ENCODE measurements at regions not wholly inside any gene's neighbourhood (a gene's known extent, or its start where the extent isn't known, plus 50 kb on each side); places are given as distances from the start of the nearest gene placed in this dataset.
"Not testable (repeated sequence)": the region's sequence is repeated elsewhere in the genome, so short reads cannot be mapped to it uniquely, and the experiment has no call there.

DNA sequence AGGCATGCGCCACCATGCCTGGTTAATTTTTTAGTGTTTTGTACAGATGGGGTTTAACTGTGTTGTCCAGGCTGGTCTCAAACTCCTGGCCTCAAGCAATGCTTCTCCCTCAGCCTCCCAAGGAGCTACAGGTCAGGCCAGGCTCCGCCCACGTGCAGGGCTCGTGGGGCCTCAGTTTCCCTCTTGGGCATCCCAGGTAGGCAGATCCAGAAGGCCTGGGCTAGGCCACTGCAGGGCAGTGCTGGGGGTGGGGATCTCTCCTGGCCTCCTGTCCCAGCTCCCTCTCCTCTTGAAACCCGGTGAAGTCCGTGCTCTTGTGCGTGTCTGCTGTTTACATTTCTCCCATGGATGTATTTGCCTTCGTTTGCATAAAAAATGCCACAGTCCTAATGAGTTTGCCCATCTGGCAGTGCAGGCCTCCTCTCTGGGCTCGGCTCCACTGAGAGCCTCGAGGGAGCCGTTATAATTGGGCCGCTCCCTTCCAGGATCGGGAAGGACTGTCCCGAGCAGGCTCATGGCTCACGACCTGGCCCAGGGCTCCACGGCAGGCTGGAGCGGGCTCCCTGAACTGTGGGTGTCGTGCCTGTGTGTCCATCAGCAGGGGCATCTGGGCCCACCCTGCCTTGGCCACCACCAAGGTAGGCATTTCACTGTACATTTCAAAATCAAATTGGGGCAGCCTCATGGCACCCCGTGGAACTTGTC lies 52.6 kb upstream of the RUFY1 start:
- no peak for DNase-seq

DNA sequence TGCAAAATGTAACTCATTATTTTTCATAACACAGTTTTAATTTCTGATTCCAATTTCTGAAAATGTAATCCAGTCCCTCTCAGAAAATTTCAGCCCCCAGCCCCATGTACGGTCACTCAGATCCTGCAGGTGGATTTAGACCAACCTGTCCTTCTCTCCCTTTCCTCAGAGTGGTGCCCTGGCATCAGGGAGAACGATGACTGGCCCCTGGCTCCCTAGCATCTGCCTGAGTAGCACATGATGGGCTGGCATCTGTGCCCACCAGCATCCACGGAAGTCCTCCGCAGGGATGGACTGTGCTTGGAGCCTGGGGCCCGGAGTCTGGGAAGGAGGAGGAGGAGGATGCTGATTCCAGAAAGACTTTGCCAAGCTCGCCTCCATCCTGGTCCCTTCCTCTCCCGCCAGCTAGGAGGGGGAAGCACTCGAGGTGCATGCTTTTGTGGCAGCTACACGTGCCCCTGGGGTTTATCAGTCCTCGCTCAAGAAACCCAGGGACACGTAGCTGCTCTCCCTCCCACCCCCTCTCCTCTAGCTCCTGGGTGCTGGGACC lies 54.4 kb upstream of the RUFY1 start:
- DNase-seq, result no peak

DNA sequence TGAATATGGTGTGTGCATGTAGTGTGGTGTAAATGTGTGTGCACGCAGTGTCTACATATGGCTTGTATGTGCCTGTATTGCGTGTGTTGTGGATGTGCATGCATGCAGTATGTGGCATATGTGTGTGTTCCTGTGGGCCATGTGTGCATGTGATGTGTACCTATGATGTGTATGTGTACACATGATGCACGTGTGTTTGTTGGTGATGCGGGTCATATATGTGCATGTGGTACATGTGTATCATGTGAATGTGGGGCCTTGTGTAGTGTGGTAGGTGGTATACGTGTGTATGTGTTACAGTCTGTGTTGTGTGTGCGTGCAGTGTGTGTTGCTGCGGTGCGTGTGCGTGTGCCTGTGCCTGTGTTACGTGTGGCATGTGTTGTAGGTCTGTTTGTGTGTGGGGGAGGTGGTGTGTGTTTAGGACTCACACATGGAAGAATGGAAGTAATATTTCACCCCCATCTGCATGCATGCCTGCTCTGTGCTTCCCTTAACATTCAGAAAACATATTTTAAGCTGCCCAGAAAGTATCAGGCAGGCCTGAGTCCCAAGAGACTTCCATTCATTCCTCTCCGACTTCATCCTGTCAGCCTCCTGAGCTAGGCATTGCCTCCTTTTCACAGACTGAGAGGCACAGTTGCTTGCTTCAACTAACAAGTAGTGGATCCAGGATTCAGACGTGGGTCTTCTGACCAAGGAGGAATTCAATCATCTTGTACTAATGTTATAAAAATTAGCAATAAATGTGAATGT lies 55.4 kb upstream of the RUFY1 start:
- no peak for DNase-seq

DNA sequence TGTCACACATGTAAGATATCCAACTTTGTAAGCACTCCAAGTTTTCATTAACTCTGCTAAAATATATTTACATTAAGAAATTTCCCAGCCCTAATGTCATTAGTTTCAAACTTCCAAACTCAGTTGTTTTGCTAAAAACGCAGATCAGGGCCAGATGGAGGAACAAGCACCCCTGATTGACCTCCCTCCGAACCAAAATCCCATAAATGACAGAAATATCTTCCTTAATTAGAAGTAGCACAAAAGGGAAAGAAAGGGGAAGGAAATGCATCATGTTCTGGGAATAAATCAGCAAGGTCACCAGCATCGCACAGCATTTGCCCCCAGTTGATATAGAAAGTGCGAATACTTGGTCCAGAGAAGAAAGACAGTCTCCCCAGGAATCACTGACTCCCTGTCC lies 61.4 kb upstream of the RUFY1 start:
- DNase-seq, result no peak

DNA sequence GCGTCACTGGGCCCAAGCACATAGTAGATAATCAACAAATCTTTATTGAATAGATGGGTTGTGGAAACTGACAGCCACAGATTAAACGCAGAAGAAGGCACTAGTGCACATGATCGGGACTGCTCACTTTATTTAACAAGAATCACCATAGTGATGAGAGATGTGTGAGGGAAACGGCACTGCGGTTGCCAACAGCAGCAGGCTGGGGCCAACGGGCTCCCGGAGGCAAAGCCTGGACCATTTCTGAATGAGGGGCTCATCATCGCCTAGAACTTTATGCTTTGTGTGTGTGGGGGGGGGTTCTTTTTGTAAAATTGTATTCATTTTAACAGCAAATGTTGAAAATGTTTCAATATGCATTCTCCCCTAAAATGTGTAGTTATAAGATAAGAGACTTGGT lies 61.9 kb upstream of the RUFY1 start:
- no peak for DNase-seq

DNA sequence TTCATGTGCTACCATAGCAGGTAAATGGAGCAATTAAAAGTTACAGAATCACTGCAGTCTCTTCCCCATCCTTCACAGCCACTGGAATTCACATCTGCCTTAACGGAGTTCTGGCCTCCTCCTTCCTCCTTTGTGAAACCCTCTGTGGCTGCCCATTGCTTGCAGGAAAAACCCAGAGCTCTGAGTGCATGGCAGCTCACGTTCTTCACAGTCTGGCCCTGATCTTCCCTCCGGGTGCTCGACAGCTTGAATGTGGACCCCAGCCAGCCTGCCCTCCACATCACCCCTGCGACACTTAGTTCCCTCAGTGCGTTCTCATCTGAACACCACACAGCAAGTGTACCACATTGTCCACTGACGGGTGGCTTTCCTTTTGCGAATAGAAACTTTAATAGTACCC lies 63.2 kb upstream of the RUFY1 start:
- DNase-seq, result no peak

DNA sequence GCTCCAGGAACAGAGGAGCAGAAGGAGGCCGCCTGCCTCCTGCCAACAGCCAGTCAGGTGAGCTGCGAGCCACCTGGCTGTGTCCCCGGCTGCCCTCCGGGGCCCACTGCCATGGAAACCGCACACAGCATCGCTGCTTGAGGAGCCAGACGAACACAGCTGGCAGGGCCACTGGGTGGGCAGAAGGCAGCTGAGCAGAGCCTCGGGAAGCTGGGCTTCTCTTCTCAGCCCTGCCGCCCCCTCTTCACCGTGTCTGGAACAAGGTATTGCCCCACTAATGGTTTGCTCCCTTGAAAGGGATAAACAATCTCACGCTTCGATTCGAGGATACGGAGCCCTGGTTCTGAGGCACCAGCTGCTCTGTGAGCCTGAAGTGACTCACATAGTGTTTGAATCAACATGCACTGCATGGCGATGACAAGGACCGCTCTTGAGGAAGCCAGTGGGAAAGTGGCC lies 63.7 kb upstream of the RUFY1 start:
- DNase-seq, result no peak

DNA sequence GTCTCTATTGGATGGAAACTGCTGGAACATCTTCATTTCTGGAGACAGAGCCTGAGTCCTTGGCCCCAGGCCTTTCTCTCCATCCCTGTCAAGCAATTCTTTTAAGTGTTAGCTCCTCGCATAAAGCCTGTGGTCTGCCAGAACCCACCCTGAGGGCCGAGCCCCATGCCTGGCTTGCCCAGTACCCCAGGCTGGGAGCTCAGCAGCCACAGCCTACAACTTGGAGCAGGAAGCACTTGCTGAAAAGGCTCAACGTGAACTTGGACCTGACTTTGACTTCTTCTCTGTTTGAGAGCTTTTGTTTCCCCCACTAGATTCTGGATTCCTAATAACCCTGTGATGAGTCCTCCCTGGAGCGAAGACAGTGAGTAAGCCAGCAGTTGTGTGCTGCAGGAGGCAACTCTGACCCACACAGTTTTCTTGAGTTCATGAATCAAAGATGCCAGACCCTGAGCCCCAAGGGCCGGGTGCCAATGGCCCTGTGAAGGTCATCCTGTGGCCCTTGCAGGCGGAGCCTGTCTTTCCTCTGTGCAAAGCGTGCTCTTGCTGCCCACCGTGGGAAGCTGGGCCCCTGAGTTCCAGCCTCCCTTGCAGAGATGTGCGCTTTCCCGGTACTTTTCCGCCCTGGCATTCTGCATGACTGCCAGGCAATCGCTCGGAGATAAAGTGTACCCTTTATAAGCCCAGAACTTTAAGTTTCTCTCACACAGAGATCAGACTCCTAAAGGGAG lies 64.3 kb upstream of the RUFY1 start:
- DNase-seq, result no peak

DNA sequence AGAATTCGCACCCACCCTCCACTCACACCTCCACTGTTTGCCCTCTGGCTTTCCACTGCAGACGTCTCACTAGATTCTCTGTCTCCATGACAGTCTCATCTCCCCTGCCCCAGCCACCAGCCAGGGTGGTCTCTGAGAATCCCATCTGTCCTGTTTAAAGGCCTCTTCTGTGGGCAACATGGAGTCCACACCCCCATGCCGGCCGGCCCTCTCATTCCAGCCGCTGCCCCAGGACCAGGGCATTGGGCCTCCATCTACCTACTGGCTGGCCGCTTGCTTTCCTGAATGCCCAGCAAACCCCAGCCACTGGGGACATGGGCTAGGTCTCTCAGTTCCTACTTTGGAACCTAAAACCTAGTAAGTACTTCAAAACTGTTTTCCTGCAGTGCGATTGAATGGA lies 65.6 kb upstream of the RUFY1 start:
- DNase-seq, result no peak

DNA sequence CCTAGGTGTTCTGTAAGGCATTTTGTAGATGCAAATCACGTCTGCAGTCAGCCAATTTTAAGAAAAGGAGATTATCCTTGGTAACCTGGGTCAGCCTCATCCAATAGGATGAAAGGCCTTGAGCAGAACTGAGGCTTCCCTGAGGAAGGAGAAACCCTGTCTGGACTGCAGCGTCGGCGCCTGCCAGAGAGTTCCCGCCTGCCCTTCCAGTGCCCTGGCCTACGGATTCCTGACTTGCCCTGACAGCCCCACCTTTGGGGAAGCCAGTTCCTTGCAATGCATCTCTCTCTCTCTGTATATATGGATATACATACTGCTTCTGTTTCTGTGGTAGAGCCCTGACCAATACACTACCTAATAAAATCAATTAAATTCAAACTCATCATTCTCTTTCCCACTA lies 66.2 kb upstream of the RUFY1 start:
- no peak for DNase-seq

DNA sequence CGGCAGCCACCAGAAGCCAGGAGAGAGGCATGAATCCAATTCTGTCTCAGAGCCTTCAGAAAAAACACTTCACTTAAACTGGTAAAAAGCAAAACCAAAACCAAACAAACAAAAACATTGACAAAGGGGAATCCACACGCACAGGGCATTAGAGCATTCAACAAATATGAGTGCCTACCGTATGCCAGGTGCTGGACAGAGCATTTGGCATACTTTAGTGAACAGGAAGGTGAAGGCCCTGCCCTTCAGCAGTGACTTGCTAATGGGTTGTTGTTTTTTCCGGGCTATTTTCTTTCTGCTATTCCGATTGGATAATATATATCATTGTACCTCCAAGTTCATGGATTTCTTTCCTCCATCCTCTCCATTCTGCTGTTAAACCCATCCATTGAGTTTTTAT lies 71.7 kb upstream of the RUFY1 start:
- no peak for DNase-seq

DNA sequence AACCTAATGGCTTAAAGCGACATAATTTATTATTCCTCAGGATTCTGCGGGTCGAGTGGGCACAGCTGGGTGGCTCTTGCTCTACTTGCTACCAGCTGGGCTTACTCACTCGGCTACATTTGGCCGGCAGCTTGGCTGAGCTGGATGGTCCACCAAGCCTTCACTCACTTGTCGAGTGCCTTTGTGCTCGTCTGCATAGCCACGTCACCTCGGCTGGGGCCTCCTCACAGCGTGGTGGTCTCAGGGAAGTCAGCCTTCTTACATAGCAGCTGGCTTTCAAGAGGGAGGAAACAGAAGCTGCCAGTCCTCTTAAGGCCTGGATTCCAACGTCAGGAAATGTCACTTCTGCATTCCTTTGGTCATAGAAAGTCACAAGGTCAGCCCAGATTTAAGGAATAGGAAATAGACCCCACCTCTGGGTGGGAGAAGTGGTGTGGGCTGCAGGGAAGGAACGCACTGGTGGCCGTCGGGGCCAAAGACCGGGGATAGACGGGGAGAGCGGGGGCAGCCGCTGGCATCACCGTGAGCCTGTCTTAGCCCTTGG lies 75.1 kb upstream of the RUFY1 start:
- DNase-seq, result no peak

DNA sequence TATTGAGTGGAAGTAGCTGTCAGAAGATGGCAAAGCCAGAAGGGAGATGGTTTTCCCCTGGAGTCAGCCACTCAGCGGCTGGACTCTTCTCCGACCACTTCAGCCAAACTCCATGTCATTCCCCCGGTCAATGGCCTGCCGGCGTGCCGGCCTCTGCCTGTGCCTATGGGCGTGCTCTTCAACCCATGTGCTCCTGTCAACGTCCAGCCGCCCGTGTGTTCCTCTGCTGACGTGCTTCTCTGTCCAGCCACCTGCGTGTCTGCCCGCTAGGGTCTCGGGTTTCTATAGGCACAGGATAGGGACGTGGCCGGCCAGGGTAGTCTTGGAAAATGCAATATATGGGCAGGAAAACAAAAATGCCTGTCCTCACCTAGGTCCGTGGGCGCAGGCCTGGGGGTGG lies 77.7 kb upstream of the RUFY1 start:
- no peak for DNase-seq

DNA sequence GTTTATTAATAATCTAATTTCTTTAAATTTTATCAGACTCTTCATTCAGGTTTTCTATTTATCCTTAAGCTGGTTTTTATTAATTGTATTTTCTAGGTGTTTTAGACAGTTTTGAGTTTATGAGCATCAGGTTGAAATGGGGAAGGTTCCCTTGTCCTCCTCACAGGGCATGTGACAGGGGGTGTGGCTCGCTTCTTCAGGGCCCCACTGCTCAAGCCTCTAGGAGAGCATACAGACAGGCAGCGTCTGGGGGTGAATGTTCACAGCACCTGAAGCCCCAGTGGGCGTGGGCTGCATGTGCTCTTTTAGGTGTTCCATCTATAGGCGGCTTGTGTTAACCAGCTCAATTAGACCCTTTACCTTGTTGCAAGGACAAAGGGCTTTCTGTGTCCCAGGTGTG lies 78.2 kb upstream of the RUFY1 start:
- no peak for DNase-seq

DNA sequence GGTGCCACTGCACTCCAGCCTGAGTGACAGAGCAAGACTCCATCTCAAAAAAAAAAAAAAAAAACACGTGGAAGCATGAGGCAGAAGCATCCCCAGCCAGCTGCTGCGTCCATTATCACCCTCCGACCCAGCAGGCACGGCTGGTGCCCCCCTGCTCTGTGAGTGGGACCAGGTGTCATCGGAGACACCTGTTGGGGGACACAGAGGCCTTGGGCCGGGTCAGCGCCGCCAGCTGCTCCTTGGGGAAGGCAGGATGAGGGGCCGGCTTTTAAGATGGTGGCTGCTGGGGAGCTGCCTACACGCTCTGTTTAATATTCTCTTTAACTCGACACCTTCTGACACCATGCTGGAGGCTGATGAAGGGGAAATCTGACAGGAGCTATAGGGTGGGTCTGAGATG lies 80.2 kb upstream of the RUFY1 start:
- DNase-seq, result no peak

DNA sequence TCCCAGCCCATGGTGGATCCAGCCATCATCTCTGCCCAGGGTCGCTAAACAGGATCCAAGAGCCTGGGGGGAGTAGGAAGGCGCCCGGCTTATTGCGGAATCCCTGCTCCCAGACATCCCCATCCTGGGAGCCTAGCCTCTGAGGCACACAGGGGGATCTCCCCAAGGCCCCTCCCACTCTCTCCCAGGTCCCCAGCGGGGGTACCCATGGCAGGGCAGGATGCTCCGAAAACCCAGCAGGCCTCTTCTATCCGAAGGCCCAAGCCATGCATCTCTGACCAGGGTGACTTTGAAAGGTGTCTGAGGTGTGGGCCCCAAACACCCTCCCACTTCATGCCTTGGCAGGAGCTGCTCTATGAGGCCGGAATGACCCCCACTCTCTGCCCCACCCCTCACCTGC lies 81.7 kb upstream of the RUFY1 start:
- no peak for DNase-seq

DNA sequence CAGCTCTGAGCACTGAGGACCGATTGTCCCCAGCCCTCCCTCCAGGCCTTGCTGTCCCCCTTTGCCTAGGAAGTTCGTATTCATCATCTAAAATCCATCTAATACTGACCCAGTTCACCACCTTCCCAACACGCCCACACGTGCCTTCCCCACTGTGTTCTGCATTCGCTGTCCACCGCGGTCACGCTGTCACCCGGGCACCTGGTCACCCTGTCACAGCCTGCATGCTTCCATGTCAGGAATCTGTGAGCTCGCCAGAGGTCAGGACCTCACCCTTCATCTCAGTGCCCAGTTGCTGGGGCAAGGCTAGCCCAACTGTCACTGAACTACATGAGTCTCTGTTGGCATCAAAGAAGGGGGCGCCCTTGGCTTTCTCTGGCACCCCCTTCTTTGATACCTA lies 82.9 kb upstream of the RUFY1 start:
- no peak for DNase-seq

DNA sequence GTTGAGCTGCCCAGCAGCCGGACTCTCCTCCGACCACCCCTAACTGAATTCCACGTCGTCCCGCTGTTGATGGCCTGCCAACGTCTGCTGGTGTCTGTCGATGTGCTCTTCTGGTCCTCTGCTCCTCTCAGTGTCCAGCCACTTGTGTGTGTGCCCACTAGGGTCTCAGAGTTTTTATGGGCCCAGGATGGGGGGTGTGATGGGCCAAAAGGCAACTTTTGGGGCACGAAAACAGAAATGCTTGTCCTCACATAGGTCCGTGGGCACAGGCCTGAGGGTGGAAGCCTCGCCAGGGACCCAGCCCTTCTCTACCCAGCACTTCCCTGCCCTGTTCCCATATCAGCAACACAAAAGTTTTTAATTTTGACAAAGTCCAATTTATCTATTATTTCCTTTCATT lies 85.7 kb upstream of the RUFY1 start:
- DNase-seq, result no peak

DNA sequence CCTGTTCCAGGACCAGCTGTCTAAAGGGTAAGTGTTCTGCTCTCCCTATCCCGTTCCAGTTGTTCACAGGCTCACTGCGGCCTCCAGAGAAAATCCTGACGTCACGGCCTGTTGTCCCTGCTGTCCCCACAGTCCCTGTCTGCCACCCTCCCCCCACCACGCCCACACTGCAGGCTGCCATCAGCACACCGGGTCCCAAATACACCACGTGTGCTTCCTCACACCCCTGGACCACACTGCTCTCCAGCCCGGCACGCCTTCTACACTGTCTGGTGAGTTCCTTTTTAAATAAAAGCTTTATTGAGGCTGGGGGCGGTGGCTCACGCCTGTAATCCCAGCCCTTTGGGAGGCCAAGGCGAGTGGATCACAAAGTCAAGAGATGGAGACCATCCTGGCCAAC lies 88.3 kb upstream of the RUFY1 start:
- no peak for DNase-seq

DNA sequence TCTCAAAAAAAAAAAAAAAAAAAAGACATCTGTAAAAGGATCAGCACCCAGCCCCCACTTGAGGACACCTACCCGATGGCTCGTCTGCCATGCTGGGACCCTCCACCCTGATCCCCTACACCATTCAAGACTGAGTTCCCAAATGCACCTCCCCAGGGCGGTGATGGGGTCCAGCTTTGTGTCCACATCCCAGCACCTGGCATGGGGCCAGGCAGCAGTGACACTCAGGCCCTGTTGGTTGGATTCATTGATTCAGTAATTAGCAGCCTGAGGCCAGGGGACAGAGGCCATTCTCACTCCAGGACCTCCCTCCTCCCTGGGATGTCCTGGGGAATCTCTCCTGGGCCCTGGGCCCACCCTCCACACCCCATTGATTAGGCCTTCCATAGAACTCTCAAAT lies 88.8 kb upstream of the RUFY1 start:
- no peak for DNase-seq

DNA sequence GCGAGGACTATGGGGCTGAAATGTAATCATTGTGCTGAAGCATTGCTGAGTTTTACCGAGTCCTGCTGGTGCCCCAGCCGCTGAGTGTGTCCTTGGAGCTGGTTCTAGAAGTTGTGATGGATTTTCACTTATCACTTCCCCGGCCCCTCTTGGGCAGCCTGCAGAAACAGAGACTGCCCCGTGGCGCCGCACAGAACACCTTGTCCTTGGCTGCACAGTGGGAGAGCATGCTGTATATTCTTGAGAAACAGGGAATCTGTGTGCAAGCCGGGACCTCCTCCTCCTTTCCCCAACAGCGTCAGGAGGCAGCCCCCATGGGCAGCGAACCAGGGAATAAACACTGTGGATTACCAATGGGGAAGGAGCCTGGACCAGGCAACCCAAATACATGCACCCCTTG lies 90.6 kb upstream of the RUFY1 start:
- no peak for DNase-seq

DNA sequence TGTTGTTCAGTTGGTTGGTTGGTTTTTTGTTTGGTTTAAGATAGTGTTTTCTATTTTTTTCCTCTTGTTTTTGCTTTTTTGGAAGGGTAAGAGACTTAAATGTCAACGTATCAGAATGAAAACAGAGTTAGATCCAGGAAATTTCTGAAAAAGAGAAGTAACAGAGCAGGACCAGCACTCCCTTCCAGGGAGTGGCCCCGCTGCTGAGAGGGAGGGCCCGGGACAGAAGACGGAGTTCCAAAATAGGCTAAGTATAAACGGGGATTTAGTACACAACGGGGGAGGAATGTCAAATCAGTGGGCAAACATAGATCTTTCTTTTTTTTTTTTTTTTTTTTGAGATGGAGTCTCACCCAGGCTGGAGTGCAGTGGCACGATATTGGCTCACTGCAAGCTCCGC lies 92.7 kb upstream of the RUFY1 start:
- no peak for DNase-seq

DNA sequence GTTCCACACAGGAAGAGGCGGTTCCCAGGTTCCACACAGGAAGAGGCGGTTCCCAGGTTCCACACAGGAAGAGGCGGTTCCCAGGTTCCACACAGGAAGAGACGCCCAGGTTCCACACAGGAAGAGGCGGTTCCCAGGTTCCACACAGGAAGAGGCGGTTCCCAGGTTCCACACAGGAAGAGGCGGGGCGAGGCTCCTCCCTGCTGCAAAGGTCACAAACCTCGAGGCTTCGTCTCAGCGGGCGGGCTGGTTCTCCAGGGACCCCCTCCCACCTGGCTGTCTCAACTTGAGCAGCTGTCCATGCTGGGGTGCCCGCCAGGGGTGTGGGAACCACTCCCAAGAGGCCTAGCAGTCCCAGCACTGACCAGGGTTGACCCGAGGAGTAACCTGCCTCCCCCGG lies 94.3 kb upstream of the RUFY1 start:
- DNase-seq, result not testable (repeated sequence)

DNA sequence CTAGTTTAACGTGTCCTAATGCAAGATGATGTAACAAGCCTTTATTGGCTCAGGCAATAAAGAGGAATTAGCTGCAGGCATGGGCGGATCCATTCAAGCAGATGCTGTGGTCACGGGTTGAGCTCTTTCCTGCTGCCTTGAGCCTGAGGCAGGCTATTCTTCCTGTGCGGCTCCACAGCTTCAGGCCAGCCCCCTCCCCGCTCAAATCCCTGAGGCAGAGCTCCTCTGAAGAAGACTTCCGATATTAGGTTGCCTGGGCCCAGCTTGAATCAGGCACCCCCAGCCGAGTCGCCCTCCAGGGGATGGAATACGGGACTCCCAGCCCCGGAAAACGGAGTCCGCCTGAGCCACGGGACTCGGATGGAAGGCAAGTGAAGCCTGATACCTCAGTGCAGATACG lies 95.0 kb upstream of the RUFY1 start:
- no peak for DNase-seq

All from islet precursor cell (in vitro differentiated cells).